MM.1S (cell line): ENCODE measurements at regions not wholly inside any gene's neighbourhood (a gene's known extent, or its start where the extent isn't known, plus 50 kb on each side); places are given as distances from the start of the nearest gene placed in this dataset.

Source experiments
- EZH2 ChIP-seq: fragments of 300-600 bp; sonication (generic); optimal IDR thresholded peaks from 2 replicates; pipeline ENCODE3; 2017; ENCODE audit warnings: low read depth, mild to moderate bottlenecking, antibody characterized with exemption, low read length, mixed read lengths
- TF ChIP-seq, protein P1 (sequence below): fragments of 300-600 bp; sonication (generic); IDR thresholded peaks from 2 replicates; pipeline ENCODE4 v1.5.1; 2016; ENCODE audit warnings: antibody characterized with exemption, low read length, mixed read lengths

DNA sequence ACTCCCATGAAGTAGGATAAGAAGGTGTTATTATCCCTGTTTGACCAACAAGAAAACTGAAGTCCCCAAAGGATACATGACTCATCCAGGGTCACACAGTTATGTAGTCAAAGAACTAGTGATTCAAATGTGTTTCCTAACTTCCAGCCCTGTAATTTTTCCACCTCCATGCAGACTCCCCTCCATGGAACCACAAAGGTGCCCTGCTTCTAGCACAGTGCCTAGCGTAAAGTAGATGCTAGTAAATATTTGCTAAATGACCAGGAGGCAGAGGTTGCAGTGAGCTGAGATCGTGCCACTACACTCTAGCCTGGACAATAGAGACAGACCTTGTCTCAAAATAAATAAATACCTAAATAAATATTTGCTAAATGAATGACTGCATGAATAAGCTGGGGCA is 55.8 kb downstream of the FRMPD3 start:
- TF ChIP-seq, protein P1, sequence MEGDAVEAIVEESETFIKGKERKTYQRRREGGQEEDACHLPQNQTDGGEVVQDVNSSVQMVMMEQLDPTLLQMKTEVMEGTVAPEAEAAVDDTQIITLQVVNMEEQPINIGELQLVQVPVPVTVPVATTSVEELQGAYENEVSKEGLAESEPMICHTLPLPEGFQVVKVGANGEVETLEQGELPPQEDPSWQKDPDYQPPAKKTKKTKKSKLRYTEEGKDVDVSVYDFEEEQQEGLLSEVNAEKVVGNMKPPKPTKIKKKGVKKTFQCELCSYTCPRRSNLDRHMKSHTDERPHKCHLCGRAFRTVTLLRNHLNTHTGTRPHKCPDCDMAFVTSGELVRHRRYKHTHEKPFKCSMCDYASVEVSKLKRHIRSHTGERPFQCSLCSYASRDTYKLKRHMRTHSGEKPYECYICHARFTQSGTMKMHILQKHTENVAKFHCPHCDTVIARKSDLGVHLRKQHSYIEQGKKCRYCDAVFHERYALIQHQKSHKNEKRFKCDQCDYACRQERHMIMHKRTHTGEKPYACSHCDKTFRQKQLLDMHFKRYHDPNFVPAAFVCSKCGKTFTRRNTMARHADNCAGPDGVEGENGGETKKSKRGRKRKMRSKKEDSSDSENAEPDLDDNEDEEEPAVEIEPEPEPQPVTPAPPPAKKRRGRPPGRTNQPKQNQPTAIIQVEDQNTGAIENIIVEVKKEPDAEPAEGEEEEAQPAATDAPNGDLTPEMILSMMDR: no peak
- no peak for TF ChIP-seq EZH2
